ENCODE measurements at regions not wholly inside any gene's neighbourhood (a gene's known extent, or its start where the extent isn't known, plus 50 kb on each side); places are given as distances from the start of the nearest gene placed in this dataset.
A peak's percentile ranks its signal among the peaks of the same experiment; 100 is the strongest.

DNA sequence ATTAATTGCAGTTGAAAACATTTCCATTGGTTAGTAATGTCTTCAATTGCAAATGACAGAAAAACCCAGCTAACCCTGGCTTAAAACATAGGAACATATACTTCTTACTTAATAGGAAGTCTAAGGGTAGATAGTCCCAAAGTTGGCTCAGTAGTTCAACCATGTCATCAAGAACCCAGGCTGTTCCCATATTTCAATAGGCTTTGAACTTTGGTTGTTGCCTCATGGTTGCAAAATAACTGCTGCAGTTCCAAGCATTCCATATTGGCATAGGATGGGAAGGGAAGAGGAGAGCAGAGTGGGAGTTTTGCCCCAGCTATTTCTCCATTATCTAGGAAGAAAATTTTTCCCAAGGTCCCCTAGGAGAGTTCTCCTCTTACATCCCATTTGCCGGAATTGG is 81.4 kb upstream of the EEPD1 start:
- ChIA-PET CTCF (interaction anchor here (0.7 to 1.4 kb wide), 2 partner anchors 10 to 86 kb away, joined by 3 read pairs; no protein-coding TSS in a partner anchor), POLR2A (interaction anchor here (0.6 kb wide), 1 partner anchor 98 kb away, joined by 3 read pairs; no protein-coding TSS in a partner anchor)
- H3K9me3 ChIP-seq, result no peaks in the 10 kb centered on the region
- FAIRE-seq (no peak), DNase-seq (ENCODE audit: low read depth in 1 of 2, low spot score in 1 of 2) (no peak), ATAC-seq (no peak)
- H3K4me3 ChIP-seq, result no peak overlapping the region
- whole genome bisulfite sequencing (ENCODE audit: missing lambda C conversion rate), result 97% methylated on average over 1 of the region's 1 CpG
- no peak for TF ChIP-seq ATOH8 (CRISPR knock-in tag; IDR thresholded peaks at IDR 0.05; ENCODE audit: low read depth)
- TF ChIP-seq USF2 (IDR thresholded peaks at IDR 0.05), result peak; percentile 6; the same call in 1 of the 2 replicates
- TF ChIP-seq ZFP36 (IDR thresholded peaks at IDR 0.05; ENCODE audit: borderline replicate concordance, partially characterized antibody), result no peak
- TF ChIP-seq HES2 (IDR thresholded peaks at IDR 0.05), result no peak
- TF ChIP-seq POLR2AphosphoS2 (conservative IDR thresholded peaks at IDR 0.05; ENCODE audit: low read length), result no peak
- no peak for TF ChIP-seq ZSCAN20 (CRISPR knock-in tag; IDR thresholded peaks at IDR 0.05)
- TF ChIP-seq FOXS1 (CRISPR knock-in tag; IDR thresholded peaks at IDR 0.05), result no peak
- TF ChIP-seq, protein P1, sequence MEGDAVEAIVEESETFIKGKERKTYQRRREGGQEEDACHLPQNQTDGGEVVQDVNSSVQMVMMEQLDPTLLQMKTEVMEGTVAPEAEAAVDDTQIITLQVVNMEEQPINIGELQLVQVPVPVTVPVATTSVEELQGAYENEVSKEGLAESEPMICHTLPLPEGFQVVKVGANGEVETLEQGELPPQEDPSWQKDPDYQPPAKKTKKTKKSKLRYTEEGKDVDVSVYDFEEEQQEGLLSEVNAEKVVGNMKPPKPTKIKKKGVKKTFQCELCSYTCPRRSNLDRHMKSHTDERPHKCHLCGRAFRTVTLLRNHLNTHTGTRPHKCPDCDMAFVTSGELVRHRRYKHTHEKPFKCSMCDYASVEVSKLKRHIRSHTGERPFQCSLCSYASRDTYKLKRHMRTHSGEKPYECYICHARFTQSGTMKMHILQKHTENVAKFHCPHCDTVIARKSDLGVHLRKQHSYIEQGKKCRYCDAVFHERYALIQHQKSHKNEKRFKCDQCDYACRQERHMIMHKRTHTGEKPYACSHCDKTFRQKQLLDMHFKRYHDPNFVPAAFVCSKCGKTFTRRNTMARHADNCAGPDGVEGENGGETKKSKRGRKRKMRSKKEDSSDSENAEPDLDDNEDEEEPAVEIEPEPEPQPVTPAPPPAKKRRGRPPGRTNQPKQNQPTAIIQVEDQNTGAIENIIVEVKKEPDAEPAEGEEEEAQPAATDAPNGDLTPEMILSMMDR (IDR thresholded peaks at IDR 0.05), result no peak
- H3K27ac ChIP-seq, result no peak overlapping the region
- no peak overlapping the region for H3K4me2 ChIP-seq
- H3K4me1 ChIP-seq, result no peaks in the 10 kb centered on the region

- DNase-seq (ENCODE audit: low read depth in 1 of 2, low spot score in 1 of 2), result no peak
- WGBS (ENCODE audit: missing lambda C conversion rate), result 67% methylated on average over 4 of the region's 4 CpGs
- CTCF ChIA-PET, result no interaction called here
- Histone ChIP-seq H3K9me3 (no peaks in the 10 kb centered on the region), H3K4me1 (no peaks in the 10 kb centered on the region), H3K27ac (no peak overlapping the region), H3K4me2 (no peak overlapping the region), H3K4me3 (no peak overlapping the region)
- no peak for TF ChIP-seq BHLHE40 (IDR thresholded peaks at IDR 0.05; ENCODE audit: low read depth, low read length)
- TF ChIP-seq POLR2A (IDR thresholded peaks at IDR 0.05; ENCODE audit: low read length), result no peak
- TF ChIP-seq EHMT2 (IDR thresholded peaks at IDR 0.05; ENCODE audit: low read depth), result no peak
- TF ChIP-seq EHF (CRISPR knock-in tag; IDR thresholded peaks at IDR 0.05), result no peak
- no peak for TF ChIP-seq RARB (CRISPR knock-in tag; IDR thresholded peaks at IDR 0.05)
- POLR2A ChIA-PET, result no interaction called here
- no peak for FAIRE-seq
- ATAC-seq, result no peak
Observed at GRCh38 chr7:36072620-36073019, 80.4 kb upstream of the EEPD1 start.

DNA sequence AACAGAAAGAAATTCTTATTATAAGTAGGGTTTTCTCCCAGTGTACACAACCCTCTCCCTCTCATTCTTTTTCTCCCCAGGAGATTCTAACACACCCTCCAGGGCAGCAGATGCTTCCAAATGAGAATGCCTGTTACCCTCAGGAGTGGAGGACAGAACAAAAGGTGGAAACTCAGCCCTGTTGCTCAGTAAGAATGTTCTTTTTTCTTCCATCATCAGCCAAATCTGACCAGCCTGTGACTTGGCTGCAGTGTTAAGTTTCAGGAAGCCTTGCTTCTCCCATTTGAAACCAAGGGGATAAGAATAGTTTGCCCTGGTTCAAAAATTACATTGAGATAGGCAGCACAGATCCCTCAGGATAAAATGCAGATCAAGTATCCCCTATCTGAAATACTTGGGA is 77.5 kb upstream of the EEPD1 start:
- ChIA-PET POLR2A (no interaction called here), CTCF (no interaction called here)
- no peak overlapping the region for H3K4me2 ChIP-seq
- H3K27ac ChIP-seq, result no peak overlapping the region
- H3K4me1 ChIP-seq, result peaks cover 8% of the 10 kb centered on the region; the same call in 1 of the 3 replicates
- DNase-seq (ENCODE audit: low read depth in 1 of 2, low spot score in 1 of 2) (no peak), ATAC-seq (no peak), FAIRE-seq (no peak)
- no peak overlapping the region for H3K4me3 ChIP-seq
- H3K9me3 ChIP-seq, result no peaks in the 10 kb centered on the region
- no peak for TF ChIP-seq BCL3 (IDR thresholded peaks at IDR 0.05)
- no peak for TF ChIP-seq NR3C1 (IDR thresholded peaks at IDR 0.05)
- TF ChIP-seq, protein P1 (IDR thresholded peaks at IDR 0.05), result no peak
- TF ChIP-seq E2F6 (IDR thresholded peaks at IDR 0.05; ENCODE audit: borderline replicate concordance, low read depth), result no peak
- no peak for TF ChIP-seq HOXB13 (CRISPR knock-in tag; IDR thresholded peaks at IDR 0.05; ENCODE audit: low read depth)
- TF ChIP-seq ZSCAN20 (CRISPR knock-in tag; IDR thresholded peaks at IDR 0.05), result no peak
- no peak for TF ChIP-seq POLR2A (IDR thresholded peaks at IDR 0.05; ENCODE audit: low read length)
- no peak for TF ChIP-seq HDAC2 (IDR thresholded peaks at IDR 0.05)
- TF ChIP-seq FOXS1 (CRISPR knock-in tag; IDR thresholded peaks at IDR 0.05), result no peak
